SK-N-SH treated with all-trans-retinoic acid at 6 μM for 48 hours (cell line): ENCODE measurements at regions not wholly inside any gene's neighbourhood (a gene's known extent, or its start where the extent isn't known, plus 50 kb on each side); places are given as distances from the start of the nearest gene placed in this dataset.

ENCODE experiments used
- ATAC-seq: fragments of 200-7000 bp; cut with Tn5 transposase; 3 replicates; pipeline ENCODE4 v1.9.1; 2020; ENCODE audit warnings: mild to moderate bottlenecking, moderate library complexity
- ARNTL ChIP-seq: fragments of 450-650 bp; formaldehyde crosslinking; IDR thresholded peaks from 2 replicates; pipeline ENCODE4 v1.5.0; 2020; ENCODE audit warnings: low read depth, mild to moderate bottlenecking, moderate library complexity, borderline replicate concordance
- BACH2 ChIP-seq: fragments of 250-450 bp; sonication (Bioruptor Pico); IDR thresholded peaks from 2 replicates; pipeline ENCODE4 v1.9.0; 2021; ENCODE audit warnings: mild to moderate bottlenecking, borderline replicate concordance
- CSDC2 ChIP-seq: fragments of 250-450 bp; sonication (Bioruptor Pico); IDR thresholded peaks from 2 replicates; pipeline ENCODE4 v1.5.0; 2020; ENCODE audit warnings: mild to moderate bottlenecking, moderate library complexity
- ESRRG ChIP-seq: fragments of 250-450 bp; sonication (Bioruptor Pico); IDR thresholded peaks from 2 replicates; pipeline ENCODE4 v1.6.1; 2021; ENCODE audit warnings: mild to moderate bottlenecking
- ISL1 ChIP-seq: fragments of 250-450 bp; sonication (Bioruptor Pico); IDR thresholded peaks from 2 replicates; pipeline ENCODE4 v2.1.2; 2022; ENCODE audit warnings: mild to moderate bottlenecking, moderate library complexity
- OSR1 ChIP-seq: fragments of 250-450 bp; sonication (Bioruptor Pico); IDR thresholded peaks from 2 replicates; pipeline ENCODE4 v1.8.0; 2022; ENCODE audit warnings: moderate library complexity, mild to moderate bottlenecking, inconsistent platforms
- PPARA ChIP-seq: fragments of 250-450 bp; sonication (Bioruptor Pico); IDR thresholded peaks from 2 replicates; pipeline ENCODE4 v1.5.0; 2020; ENCODE audit warnings: mild to moderate bottlenecking, borderline replicate concordance
- RARB ChIP-seq: fragments of 250-450 bp; sonication (Bioruptor Pico); IDR thresholded peaks from 2 replicates; pipeline ENCODE4 v1.8.0; 2021; ENCODE audit warnings: mild to moderate bottlenecking, moderate library complexity
- SNAI2 ChIP-seq: fragments of 250-450 bp; sonication (Bioruptor Pico); IDR thresholded peaks from 2 replicates; pipeline ENCODE4 v1.5.0; 2020; ENCODE audit warnings: mild to moderate bottlenecking, moderate library complexity
- TOX ChIP-seq: fragments of 250-450 bp; sonication (Bioruptor Pico); IDR thresholded peaks from 2 replicates; pipeline ENCODE4 v1.8.0; 2021; ENCODE audit warnings: mild to moderate bottlenecking, moderate library complexity, borderline replicate concordance
- ZC3H10 ChIP-seq: fragments of 250-450 bp; sonication (Bioruptor Pico); IDR thresholded peaks from 2 replicates; pipeline ENCODE4 v1.5.1; 2021; ENCODE audit warnings: mild to moderate bottlenecking, moderate library complexity
- ZFP3 ChIP-seq: fragments of 250-450 bp; sonication (Bioruptor Pico); IDR thresholded peaks from 2 replicates; pipeline ENCODE4 v1.5.0; 2020; ENCODE audit warnings: mild to moderate bottlenecking, moderate library complexity
- ZFP30 ChIP-seq: fragments of 450-650 bp; formaldehyde crosslinking; IDR thresholded peaks from 2 replicates; pipeline ENCODE4 v1.5.0; 2022; ENCODE audit warnings: mild to moderate bottlenecking, moderate library complexity
- ZNF565 ChIP-seq: fragments of 450-650 bp; formaldehyde crosslinking; conservative IDR thresholded peaks from 2 replicates; pipeline ENCODE4 v1.5.0; 2020; ENCODE audit warnings: low read depth, mild to moderate bottlenecking, moderate library complexity
- ZNF70 ChIP-seq: fragments of 450-650 bp; formaldehyde crosslinking; IDR thresholded peaks from 2 replicates; pipeline ENCODE4 v1.5.0; 2020; ENCODE audit warnings: mild to moderate bottlenecking, moderate library complexity
- ZNF8 ChIP-seq: fragments of 450-650 bp; formaldehyde crosslinking; IDR thresholded peaks from 2 replicates; pipeline ENCODE4 v1.5.0; 2020; ENCODE audit warnings: mild to moderate bottlenecking, moderate library complexity
- TF ChIP-seq, protein P1 (sequence below): fragments of 250-450 bp; sonication (Bioruptor Pico); IDR thresholded peaks from 2 replicates; pipeline ENCODE4 v1.8.0; 2020; ENCODE audit warnings: mild to moderate bottlenecking, moderate library complexity, borderline replicate concordance
- TF ChIP-seq, protein P2 (sequence below): fragments of 250-450 bp; sonication (Bioruptor Pico); IDR thresholded peaks from 2 replicates; pipeline ENCODE4 v1.5.1; 2021; ENCODE audit warnings: mild to moderate bottlenecking, moderate library complexity
- TF ChIP-seq, protein P3 (sequence below): fragments of 250-450 bp; sonication (Bioruptor Pico); IDR thresholded peaks from 2 replicates; pipeline ENCODE4 v1.5.1; 2020; ENCODE audit warnings: low read depth, mild to moderate bottlenecking, moderate library complexity
- TF ChIP-seq, protein P4 (sequence below): fragments of 250-450 bp; sonication (Bioruptor Pico); IDR thresholded peaks from 2 replicates; pipeline ENCODE4 v1.8.0; 2021; ENCODE audit warnings: low read depth, mild to moderate bottlenecking, moderate library complexity, borderline replicate concordance
- TF ChIP-seq, protein P5 (sequence below): fragments of 250-450 bp; sonication (Bioruptor Pico); IDR thresholded peaks from 2 replicates; pipeline ENCODE4 v1.5.0; 2020; ENCODE audit warnings: mild to moderate bottlenecking, moderate library complexity

DNA sequence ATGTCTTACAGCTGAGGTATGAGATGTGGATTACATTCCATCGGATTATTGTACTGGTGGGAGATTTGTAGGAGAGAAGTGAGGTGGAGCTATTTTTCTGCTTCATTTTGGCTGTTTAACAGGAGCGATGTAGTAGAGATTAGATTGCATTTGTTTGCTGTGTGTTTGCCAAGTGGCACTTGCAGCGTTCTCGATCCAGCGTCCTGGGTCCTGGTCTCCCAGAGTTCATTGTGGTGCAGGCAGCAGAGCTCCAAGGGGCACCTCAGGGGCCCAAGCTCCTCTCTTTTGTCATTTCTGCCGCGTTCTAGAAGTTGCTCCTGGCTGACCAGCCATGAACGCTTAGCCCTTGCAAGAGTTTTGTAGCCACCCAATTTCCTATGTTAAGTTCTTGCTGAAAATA lies 210.1 kb upstream of the APCDD1 start:
- no peak for TF ChIP-seq PPARA (CRISPR knock-in tag)
- TF ChIP-seq, protein P1, sequence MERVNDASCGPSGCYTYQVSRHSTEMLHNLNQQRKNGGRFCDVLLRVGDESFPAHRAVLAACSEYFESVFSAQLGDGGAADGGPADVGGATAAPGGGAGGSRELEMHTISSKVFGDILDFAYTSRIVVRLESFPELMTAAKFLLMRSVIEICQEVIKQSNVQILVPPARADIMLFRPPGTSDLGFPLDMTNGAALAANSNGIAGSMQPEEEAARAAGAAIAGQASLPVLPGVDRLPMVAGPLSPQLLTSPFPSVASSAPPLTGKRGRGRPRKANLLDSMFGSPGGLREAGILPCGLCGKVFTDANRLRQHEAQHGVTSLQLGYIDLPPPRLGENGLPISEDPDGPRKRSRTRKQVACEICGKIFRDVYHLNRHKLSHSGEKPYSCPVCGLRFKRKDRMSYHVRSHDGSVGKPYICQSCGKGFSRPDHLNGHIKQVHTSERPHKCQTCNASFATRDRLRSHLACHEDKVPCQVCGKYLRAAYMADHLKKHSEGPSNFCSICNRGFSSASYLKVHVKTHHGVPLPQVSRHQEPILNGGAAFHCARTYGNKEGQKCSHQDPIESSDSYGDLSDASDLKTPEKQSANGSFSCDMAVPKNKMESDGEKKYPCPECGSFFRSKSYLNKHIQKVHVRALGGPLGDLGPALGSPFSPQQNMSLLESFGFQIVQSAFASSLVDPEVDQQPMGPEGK: no peak
- TF ChIP-seq, protein P2, sequence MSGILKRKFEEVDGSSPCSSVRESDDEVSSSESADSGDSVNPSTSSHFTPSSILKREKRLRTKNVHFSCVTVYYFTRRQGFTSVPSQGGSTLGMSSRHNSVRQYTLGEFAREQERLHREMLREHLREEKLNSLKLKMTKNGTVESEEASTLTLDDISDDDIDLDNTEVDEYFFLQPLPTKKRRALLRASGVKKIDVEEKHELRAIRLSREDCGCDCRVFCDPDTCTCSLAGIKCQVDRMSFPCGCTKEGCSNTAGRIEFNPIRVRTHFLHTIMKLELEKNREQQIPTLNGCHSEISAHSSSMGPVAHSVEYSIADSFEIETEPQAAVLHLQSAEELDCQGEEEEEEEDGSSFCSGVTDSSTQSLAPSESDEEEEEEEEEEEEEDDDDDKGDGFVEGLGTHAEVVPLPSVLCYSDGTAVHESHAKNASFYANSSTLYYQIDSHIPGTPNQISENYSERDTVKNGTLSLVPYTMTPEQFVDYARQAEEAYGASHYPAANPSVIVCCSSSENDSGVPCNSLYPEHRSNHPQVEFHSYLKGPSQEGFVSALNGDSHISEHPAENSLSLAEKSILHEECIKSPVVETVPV (CRISPR knock-in tag): no peak
- TF ChIP-seq, protein P3, sequence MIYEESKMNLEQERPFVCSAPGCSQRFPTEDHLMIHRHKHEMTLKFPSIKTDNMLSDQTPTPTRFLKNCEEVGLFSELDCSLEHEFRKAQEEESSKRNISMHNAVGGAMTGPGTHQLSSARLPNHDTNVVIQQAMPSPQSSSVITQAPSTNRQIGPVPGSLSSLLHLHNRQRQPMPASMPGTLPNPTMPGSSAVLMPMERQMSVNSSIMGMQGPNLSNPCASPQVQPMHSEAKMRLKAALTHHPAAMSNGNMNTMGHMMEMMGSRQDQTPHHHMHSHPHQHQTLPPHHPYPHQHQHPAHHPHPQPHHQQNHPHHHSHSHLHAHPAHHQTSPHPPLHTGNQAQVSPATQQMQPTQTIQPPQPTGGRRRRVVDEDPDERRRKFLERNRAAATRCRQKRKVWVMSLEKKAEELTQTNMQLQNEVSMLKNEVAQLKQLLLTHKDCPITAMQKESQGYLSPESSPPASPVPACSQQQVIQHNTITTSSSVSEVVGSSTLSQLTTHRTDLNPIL (CRISPR knock-in tag): no peak
- TF ChIP-seq SNAI2 (CRISPR knock-in tag): no peak
- TF ChIP-seq CSDC2 (CRISPR knock-in tag): no peak
- no peak for TF ChIP-seq ZFP3
- TF ChIP-seq ZC3H10 (CRISPR knock-in tag): no peak
- TF ChIP-seq ZNF565 (CRISPR knock-in tag): no peak
- TF ChIP-seq, protein P4, sequence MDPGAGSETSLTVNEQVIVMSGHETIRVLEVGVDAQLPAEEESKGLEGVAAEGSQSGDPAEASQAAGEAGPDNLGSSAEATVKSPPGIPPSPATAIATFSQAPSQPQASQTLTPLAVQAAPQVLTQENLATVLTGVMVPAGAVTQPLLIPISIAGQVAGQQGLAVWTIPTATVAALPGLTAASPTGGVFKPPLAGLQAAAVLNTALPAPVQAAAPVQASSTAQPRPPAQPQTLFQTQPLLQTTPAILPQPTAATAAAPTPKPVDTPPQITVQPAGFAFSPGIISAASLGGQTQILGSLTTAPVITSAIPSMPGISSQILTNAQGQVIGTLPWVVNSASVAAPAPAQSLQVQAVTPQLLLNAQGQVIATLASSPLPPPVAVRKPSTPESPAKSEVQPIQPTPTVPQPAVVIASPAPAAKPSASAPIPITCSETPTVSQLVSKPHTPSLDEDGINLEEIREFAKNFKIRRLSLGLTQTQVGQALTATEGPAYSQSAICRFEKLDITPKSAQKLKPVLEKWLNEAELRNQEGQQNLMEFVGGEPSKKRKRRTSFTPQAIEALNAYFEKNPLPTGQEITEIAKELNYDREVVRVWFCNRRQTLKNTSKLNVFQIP (CRISPR knock-in tag): no peak
- TF ChIP-seq, protein P5, sequence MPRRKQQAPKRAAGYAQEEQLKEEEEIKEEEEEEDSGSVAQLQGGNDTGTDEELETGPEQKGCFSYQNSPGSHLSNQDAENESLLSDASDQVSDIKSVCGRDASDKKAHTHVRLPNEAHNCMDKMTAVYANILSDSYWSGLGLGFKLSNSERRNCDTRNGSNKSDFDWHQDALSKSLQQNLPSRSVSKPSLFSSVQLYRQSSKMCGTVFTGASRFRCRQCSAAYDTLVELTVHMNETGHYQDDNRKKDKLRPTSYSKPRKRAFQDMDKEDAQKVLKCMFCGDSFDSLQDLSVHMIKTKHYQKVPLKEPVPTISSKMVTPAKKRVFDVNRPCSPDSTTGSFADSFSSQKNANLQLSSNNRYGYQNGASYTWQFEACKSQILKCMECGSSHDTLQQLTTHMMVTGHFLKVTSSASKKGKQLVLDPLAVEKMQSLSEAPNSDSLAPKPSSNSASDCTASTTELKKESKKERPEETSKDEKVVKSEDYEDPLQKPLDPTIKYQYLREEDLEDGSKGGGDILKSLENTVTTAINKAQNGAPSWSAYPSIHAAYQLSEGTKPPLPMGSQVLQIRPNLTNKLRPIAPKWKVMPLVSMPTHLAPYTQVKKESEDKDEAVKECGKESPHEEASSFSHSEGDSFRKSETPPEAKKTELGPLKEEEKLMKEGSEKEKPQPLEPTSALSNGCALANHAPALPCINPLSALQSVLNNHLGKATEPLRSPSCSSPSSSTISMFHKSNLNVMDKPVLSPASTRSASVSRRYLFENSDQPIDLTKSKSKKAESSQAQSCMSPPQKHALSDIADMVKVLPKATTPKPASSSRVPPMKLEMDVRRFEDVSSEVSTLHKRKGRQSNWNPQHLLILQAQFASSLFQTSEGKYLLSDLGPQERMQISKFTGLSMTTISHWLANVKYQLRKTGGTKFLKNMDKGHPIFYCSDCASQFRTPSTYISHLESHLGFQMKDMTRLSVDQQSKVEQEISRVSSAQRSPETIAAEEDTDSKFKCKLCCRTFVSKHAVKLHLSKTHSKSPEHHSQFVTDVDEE (CRISPR knock-in tag): no peak
- no peak for TF ChIP-seq ZNF8 (CRISPR knock-in tag)
- TF ChIP-seq, all 23 proteins: peak for 0
- ATAC-seq: no peak

DNA sequence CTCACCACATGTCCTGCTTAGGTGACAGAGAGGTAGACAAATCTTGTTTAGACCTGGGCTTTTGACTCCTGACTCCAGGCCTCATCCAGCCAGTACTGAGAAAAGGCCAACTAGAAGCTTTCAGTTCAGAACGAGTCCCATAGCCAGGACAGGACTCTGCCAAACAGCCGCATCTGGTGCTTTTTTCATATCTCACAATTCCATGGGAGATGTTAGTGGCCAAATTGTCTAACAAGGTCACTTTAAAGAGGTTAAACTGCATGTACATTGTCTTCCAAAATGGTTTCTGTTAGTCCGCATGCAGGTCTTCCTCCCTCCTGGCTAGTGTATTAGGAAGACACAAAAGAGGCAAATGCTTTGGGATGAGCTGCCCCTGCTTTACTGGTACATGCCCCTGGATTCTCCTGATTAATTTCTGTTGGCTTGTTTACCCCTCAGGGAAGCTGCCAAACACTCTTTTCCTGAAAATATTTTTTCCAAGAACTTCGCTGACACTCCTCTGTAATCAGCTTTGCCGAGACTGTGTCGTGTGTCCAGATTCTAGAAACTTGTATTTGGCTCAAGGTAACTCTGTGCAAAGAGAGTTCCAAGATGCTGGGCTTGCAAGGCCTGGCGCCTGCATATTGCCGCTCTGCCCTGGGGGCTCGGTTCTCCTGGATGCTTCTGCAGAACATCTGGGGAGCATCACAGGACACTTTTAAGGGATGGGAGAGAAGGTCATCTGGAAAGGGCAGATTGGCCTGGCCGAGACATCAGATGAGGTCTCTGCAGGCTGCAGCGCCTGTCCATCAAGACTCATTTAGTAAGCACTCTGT lies 209.2 kb upstream of the APCDD1 start:
- ATAC-seq: no peak; the same call in 2 of the 3 replicates
- TF ChIP-seq TOX (CRISPR knock-in tag): no peak
- no peak for TF ChIP-seq BACH2 (CRISPR knock-in tag)
- TF ChIP-seq, protein P5 (CRISPR knock-in tag): no peak
- no peak for TF ChIP-seq ZNF8 (CRISPR knock-in tag)
- no peak for TF ChIP-seq ISL1 (CRISPR knock-in tag)
- no peak for TF ChIP-seq ZNF70 (CRISPR knock-in tag)
- TF ChIP-seq ZFP30 (CRISPR knock-in tag): no peak
- no peak for TF ChIP-seq ARNTL
- no peak for TF ChIP-seq OSR1
- TF ChIP-seq, protein P2 (CRISPR knock-in tag): no peak
- no peak for TF ChIP-seq CSDC2 (CRISPR knock-in tag)
- no peak for TF ChIP-seq RARB (CRISPR knock-in tag)
- no peak for TF ChIP-seq ZC3H10 (CRISPR knock-in tag)
- TF ChIP-seq, protein P1: no peak
- no peak for TF ChIP-seq ESRRG (CRISPR knock-in tag)
- TF ChIP-seq PPARA (CRISPR knock-in tag): no peak
